Endothelial cell of umbilical vein (primary cell): ENCODE measurements at regions not wholly inside any gene's neighbourhood (a gene's known extent, or its start where the extent isn't known, plus 50 kb on each side); places are given as distances from the start of the nearest gene placed in this dataset.

Experiments
- CTCF ChIP-seq, 2 donors: IDR thresholded peaks; 1 replicate in 1 of 2; 2 replicates in 1 of 2; pipeline ENCODE4 v1.5.1; 2011; ENCODE audit warnings: low read length in 2 of 2, mild to moderate bottlenecking in 2 of 2, moderate library complexity in 2 of 2, control low read depth in 1 of 2, inconsistent platforms in 1 of 2, low read depth in 1 of 2; ENCODE audit not compliant: insufficient read depth in 1 of 2; ENCODE audit errors: extremely low read depth in 1 of 2
- GATA2 ChIP-seq: IDR thresholded peaks from 2 replicates; pipeline ENCODE4 v1.7.0; 2011; ENCODE audit warnings: low read depth, mild to moderate bottlenecking, moderate library complexity, mixed read lengths, low read length; ENCODE audit not compliant: insufficient read length, insufficient read depth
- POLR2AphosphoS5 ChIP-seq: IDR thresholded peaks from 2 replicates; pipeline ENCODE4 v1.6.1; 2012; ENCODE audit warnings: low read depth, mild to moderate bottlenecking, control low read depth, low read length, moderate library complexity; ENCODE audit not compliant: insufficient read depth
- TF ChIP-seq, protein P1 (sequence below): IDR thresholded peaks from 2 replicates; pipeline ENCODE4 v1.6.1; 2011; ENCODE audit not compliant: insufficient read depth, insufficient read length

- no peak for TF ChIP-seq CTCF (IDR thresholded peaks at IDR 0.05; ENCODE audit: extremely low read depth in 1 of 2, insufficient read depth in 1 of 2, low read depth in 1 of 2, low read length in 2 of 2)
- no peak for TF ChIP-seq GATA2
- no peak for TF ChIP-seq POLR2AphosphoS5
- TF ChIP-seq, protein P1, sequence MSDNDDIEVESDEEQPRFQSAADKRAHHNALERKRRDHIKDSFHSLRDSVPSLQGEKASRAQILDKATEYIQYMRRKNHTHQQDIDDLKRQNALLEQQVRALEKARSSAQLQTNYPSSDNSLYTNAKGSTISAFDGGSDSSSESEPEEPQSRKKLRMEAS, result no peak
Observed at GRCh38 chr18:2146092-2146491, 425.2 kb downstream of the METTL4 start.
